Fibroblast of skin of scalp (primary cell): ENCODE measurements at regions not wholly inside any gene's neighbourhood (a gene's known extent, or its start where the extent isn't known, plus 50 kb on each side); places are given as distances from the start of the nearest gene placed in this dataset.
"Not testable (repeated sequence)": the region's sequence is repeated elsewhere in the genome, so short reads cannot be mapped to it uniquely, and the experiment has no call there.

ENCODE experiments used
- DNase-seq: peaks from one replicate; pipeline ENCODE4 v3.0.0-alpha.2; 2013

DNA sequence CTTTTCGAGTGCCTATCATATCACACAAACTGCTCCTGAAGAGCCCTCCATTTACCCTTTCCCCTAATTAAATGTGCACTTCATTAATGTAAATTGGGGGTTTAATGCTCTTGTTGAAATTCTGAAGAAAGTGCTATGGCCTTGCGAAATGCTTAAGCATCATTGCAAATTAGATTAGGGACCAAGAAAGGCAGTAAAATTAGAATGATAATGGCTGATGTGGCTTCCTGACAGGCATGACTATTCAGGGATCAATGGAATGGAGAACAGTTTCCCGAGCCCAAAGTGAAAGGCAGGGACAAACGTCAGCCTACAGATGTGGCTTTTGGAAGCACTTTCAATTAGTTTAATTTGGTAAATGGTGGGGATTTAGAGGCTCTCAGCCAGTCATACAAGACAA lies 120.1 kb downstream of the NKX6-1 start:
- no peak for DNase-seq

DNA sequence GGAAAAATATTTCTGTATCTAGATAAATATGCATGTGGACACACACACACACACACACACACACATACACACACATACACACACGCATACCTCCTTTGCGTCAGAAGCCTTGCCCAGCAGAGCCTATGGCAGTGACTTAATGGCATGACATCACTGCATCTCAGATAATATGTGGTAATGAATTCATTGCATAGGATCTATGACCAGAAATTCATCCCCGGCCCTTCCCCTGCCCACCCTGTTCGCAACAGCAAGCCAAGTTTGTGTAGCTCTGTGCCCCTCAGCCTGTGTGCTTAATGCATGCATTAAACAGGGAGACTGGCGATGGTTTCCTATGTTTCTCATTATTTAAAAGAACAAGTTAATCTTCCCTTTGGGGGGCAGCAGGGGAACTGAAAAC lies 120.7 kb downstream of the NKX6-1 start:
- no peak for DNase-seq

DNA sequence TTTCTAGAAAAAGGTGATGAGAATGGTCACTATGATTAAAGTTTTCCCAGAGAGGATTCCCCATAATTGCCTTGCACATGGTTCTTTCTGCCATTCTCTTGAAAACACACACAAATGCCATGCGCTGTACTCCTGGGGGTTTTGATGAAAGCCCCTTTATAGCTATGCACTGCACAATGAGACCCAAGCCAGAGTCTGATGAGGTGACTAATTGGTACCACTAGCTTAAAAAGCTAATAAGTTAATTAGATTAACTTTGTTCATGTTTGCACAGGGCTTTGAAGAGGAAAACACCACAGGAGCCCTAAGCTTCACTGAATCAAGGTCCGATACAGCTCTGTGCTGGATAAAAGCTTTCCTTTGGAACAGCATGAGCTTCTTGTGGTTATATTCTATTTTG lies 132.2 kb downstream of the NKX6-1 start:
- no peak for DNase-seq

DNA sequence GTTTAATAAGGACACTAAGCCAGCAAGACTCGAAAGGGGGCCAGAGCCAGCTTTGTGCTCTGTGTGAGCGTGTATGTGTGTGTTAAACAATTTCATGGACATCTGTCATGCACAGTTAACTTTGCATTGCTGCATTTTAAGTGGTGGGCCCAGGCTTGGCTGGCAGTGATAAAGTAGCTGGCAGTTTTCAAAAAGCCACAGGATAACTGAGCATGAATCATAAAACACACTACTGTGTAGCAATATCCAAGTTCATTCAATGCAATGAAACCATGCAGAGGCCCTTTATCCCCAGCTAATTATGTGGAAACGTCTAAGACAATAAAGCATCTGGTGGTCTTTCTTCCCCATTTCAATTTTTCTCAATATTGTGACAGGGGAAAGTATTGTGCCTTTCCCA lies 132.9 kb downstream of the NKX6-1 start:
- no peak for DNase-seq

DNA sequence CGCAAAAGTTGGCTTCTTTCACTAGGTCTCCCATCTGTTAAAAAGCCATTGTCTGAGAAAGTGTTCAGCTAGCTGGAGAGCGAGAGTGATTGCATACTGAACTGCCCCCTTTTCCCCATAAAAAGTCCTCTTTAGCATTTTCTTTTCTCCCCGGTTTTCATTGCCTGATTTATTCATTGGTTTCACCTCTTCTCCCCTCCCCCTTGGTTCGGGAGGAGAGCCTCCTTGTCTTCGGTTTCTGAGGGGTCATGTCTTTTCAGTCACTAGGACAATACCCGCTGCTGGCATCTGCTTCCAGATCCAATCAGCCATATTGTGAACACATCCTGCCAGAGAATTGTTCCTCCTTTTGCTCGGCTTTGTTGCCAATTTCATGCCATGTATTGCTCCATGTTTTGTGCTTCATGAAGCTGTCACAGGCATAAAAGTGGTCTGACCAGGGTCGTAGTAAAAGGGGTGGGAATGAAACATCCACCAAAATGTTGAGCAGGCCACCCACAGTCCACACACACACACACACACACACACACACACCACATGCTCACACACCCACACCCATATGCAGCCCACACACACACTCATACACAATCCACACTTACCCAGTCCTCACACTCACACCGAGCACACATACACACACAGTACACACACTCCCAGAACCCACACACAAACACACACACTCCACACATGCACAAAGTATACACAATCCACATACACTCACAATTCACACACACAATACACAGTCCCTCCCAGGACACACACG lies 136.0 kb downstream of the NKX6-1 start:
- DNase-seq: no peak

DNA sequence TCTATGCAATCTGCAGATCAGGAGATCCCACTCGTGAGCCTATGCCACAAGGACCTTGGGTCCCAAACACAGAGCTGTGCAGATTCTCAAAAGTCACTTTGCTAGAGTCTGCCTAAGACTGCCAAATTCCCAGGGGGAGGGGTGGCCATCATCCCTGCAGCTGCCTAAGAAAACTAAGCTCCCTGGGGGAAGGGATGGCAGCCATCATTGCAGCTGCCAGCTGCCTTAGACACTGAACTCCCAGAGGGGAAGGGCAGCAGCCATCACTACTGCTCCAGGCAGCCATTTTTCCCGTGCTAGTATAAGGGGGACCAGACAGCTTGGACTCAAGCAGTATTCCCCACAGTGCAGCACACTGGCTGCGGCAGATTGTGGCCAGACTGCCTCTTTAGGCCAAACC lies 156.9 kb downstream of the NKX6-1 start:
- DNase-seq: no peak

DNA sequence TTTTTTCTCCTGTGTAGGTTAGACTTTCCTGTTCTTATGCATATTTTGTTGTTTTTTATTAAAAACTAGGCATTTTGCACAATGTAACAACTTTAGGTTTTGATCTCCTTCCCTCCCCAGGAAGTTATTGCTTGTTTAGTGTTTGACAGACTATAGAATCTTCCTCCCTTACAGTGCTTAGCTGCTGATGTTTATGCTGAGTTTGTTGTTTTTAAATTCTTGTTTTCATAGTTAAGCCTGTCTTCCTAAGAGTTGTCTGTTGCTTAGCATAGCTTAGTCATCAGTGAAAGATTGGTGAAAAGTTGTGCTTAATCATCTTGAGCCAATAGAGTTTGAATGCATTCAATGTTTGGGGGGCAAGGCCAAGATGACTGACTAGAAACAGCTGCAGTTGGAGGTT lies 157.5 kb downstream of the NKX6-1 start:
- no peak for DNase-seq

DNA sequence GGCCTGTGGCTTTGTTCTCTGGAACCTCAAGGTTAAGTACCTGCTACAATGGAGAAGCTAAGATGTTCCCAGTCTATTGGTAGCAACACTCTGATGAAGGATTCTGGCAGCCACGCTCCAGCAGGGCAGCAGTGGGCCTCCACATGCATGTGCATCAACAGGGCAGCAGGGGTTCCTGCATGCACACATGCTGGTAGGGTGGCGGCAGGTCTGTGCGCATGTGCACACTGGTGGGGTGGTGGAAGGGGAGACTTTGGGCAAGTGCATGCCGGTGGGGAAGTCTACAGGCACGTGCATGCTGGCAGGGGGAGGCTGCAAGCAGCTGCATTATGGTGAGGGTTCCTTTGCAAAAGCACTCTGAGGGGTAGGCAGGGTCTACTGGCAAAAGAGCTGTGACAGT lies 160.7 kb downstream of the NKX6-1 start:
- DNase-seq: no peak

DNA sequence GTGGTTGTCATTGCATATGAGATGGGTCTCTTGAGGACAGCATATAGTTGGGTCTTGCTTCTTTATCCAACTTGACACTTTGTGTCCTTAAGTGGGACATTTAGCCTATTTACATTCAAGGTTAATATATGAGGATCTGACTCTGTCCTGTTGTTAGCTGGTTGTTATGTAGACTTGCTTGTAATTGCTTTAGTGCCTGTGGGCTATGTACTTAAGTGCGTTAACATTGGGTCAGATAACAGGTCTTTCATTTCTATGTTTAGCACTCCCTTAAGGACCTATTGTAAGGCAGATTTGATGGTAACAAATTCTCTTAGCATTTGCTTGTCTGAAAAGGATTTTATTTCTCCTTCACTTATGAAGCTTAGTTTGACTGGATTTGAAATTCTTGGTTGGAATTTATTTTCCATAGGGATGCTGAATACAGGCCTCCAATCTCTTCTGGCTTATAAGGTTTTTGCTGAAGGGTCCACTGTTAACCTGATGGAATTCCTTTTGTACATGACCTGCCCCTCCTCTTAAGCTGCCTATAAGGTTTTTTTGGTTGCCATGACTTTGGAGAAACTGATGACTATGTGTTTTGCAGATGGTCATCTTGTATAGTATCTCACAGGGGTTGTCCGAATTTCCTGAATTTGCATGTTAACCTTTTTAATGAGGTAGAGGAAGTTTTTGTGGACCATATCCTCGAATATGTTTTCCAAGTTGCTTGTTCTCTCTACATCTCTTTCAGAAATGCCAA lies 162.0 kb downstream of the NKX6-1 start:
- DNase-seq: no peak

DNA sequence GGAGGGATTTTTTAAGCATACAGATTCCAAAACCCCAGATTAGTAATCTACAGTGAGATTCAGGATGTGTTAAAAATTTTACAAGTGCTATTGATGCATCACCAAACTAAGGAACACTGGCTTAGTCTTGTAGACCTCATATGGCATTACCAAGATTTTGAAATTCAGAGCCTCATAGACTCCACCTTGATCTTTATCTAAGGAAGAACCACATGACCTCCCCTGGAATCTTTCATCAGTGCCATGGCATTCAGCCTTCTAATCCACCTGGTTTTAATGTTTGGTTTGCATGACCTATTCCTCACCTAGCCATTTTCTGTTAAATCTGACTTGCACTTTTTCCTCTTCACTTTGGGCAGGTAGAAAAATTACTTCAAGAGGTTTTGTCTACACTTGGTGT lies 171.6 kb downstream of the NKX6-1 start:
- DNase-seq: no peak

DNA sequence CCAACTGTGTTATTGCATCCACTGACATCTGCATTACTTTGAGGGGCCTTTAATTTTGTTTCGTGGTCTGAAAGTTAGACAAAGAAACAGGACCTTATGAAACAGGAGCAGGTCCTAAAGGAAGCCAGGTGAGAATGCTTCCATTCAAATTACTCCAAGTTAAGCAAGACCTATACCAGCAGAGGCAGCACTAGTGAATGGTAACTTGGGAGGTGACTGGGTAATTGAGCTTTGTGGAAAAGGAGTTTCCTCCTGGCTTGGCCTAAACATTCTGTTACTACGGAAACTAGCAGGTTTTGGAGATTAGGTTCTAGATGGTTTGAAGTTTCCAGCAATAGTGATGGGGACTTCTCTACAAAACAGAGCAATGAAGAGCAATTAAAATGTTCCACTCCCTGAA lies 173.5 kb downstream of the NKX6-1 start:
- DNase-seq: no peak

DNA sequence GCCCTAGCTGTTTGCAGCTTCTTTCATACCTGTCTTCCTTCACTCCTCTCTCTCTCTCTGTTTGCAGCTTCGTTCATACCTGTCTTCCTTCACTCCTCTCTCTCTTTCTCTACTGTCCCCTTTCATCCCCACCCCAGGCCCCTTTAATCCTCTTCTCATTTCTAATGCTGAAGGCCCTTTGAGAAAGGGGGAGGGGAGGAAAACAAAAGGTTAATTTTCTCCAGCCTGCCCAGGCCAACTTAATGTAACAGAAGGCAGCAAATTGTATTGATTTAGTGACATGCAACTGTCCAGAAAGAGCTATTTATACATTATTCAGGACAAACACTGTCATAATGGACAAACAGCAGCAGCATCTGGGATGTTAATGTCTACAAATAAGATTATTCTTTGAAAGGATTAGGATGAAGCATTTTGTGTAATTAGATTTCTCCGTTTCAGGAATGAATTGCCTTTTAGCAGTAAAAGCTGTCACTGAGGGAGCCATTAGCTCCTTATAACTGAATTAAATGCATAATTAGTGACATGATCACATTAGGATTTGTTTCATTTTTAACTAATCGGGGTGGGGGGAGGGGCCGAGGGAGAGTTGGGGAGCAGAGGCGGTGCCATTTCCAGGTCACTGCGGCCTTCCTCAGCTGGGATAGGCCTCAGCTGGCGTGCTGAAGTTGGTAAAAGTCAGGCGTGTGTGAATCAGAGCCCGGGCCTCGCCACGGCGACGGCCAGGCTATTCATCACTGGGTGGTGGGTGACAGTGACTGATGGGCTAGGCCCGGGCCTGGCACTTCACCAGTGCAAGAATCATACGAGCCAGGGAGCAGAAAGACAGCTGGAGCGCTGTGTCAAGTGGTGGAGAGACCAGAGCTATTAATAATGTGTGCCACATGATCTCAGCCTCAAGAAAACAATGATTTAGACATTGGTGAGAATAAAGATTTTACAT lies 174.5 kb downstream of the NKX6-1 start:
- no peak for DNase-seq

DNA sequence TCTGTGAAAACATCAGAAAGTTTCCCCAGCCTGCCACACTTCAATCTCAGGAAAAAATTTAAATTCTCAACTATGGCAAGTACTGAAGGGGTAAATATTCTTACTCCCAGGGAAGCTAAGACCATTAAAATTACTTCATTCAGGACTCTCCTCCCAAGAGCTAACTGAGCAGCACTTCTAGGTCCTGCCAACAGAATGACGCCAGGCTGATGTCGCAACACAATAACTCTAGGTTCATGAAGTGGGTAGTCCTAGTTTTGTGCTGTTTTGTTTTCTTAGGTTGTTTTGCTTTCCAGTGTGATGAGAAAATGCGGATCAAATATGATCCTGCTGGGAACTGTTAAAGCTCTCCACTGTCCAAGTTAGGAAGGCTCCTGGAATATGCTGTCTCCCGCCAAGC lies 180.0 kb downstream of the NKX6-1 start:
- no peak for DNase-seq

DNA sequence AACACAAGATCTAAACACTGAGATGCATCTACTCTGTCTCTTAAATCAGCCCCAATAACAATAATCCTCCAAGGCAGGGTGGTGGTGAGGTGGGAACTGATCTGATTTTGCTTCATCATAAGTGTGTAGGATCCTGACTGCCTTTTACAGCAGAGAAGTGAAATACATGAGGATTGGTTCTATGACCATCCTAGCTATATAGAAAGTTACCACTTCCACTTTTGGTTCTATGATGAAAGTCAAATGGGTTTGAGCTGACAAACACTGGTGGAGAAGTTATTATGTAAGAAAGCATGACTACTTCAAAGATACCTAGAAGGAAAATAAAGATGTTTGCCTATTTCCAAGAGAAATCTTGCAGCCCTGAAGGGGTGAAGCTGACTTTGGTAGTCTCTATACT lies 181.6 kb downstream of the NKX6-1 start:
- DNase-seq: no peak

DNA sequence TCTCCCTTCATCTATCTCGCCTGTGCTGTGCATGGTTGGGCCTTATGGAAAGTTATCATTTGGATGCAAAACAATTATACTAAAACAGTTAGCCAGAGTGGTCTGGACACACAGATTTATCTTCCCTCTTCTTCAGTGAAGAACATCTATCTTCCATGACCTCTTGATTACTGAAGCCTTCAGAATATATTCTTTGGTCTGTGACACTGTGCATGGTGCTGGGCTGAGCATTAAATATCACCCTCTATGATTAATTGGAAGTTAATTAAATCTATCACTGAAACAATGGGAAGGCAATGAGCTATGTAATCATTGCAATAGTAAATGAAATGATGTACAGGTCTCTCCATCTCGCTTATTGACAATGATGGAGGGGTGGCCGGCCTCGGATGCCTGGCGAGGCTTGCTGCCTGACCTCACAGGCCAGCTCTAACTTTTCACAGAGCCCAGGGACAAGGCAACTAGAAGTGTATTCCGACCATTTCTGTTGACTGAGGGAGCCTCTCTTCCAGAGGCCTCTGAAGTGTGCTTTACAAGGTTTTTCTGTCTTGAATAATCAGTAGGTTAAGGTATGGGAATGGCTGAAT lies 186.6 kb downstream of the NKX6-1 start:
- no peak for DNase-seq

DNA sequence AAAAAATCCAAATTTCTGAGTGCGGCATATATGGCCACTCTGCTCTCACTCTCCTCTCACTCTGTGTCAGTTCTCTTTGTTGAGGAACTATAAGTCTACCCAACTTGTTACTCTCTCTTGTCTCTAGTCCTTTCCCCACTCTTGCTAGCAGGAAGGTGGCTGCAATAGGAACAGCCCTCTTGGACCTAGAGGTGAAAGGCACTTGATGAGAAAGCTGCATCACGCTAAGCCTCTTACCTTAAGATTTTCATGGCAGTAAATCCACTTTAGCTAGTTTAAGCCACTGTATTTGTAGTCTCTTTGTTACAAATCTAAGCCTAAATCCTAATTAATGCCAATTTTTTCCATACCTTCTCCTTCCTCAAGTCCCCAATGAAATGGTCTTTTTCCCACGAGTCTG lies 189.9 kb downstream of the NKX6-1 start:
- DNase-seq: no peak

DNA sequence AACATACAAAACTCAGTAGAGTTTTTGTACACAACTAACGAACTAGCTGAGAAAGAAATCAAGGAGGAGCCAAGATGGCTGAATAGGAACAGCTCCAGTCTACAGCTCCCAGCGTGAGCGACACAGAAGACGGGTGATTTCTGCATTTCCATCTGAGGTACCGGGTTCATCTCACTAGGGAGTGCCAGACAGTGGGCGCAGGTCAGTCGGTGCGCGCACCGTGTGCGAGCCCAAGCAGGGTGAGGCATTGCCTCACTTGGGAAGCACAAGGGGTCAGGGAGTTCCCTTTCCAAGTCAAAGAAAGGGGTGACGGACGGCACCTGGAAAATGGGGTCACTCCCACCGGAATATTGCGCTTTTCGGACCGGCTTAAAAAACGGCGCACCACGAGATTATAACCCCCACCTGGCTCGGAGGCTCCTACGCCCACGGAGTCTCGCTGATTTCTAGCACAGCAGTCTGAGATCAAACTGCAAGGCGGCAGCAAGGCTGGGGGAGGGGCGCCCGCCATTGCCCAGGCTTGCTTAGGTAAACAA lies 200.3 kb downstream of the NKX6-1 start:
- DNase-seq: not testable (repeated sequence)

DNA sequence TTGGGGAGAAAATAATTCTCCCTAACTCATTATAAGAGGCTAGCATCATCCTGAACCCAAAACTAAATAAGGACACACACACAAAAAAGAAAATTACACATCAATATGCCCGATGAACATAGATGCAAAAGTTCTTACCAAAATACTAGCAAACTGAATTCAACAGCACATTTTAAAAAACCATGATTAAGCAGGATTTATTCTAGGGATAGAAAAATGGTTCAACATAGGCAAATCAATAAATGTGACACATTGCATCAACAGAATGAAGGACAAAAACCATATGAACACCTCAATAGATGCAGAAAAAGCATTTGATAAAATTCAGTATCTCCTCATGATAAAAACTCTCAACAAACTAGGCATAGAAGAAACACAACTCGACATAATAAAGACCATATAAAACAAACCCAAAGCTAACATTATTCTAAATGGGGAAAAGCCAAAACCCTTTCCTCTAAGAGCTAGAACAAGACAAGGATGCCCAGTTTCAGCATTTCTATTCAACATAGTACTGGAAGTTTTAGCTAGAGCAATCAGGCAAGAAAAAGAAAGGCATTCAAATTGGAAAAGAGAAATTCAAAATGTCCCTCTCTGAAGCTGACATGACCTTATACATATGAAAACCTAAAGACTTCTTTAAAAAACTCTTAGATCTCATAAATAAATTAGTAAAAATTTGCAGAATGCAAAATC lies 200.9 kb downstream of the NKX6-1 start:
- DNase-seq: no peak

DNA sequence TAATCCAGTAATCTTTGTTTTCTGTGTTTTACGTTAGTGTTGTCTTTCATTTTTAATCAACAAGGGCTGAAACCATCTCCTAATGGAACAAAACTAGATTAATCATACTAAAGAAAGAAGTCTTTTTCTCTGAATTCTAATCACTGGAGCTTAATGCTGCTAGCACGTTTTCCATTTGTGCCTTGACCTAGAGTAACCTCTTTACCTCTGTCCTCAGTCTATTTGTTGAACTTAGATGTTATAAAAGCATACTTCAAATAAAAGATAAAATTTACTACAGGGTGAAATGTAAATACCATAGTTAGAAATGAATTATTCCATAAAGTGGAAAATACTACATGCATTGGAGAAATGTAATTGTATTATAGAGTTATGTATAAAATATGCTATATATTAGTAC lies 207.1 kb downstream of the NKX6-1 start:
- DNase-seq: no peak

DNA sequence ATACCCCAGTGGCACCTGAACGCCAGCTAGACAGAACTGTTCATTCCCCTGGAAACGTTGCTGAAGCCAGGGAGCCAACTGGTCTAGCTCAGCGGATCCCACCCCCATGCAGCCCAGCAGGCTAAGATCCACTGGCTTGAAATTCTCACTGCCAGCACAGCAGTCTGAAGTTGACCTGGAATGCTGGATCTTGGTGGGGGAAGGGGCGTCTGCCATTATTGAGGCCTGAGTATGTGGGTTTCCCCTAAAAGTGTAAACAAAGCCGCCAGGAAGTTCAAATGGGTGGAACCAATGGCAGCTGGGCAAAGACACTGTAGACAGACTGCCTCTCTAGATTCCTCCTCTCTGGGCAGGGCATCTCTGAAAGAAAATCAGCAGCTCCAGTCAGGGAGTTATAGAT lies 213.0 kb downstream of the NKX6-1 start:
- no peak for DNase-seq

DNA sequence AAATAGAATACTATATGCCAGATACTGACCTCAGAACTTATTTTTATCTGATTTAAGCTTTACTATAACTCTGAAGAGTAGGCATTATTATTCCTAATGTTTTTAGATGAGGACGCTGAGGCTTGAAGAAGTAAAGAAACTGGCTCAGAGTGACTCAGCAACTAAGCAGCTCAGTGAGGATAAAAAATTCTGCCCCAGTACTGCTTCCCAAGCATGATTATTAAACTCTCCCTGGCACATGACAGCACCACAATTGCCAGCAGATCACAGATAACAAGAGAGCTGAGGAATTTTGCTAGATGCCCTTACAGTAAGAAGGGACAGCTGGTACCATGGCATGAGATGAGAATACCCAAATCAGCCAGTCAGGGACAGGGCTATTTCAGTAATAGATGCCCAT lies 219.4 kb downstream of the NKX6-1 start:
- DNase-seq: no peak

DNA sequence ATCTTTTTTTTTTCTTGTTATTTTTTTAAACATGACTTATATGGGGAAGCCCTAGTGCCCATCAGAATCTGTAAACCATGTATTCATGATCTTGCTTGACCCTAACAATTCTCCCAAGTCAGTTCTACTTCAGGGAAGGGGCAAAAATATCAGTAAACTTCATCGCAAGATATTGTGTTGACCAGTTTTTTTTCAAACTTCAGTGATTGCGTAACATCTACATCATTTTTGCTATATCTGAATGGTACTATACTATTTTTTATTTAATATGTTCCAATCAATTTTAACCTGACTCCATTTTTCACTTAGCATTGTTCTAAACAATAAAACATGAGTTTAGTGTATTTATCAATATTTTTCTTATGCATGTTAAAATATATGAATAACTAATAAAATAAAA lies 221.2 kb downstream of the NKX6-1 start:
- DNase-seq: no peak
